Body of pancreas (tissue), 4 donors: ENCODE measurements at regions not wholly inside any gene's neighbourhood (a gene's known extent, or its start where the extent isn't known, plus 50 kb on each side); places are given as distances from the start of the nearest gene placed in this dataset.
A peak's percentile ranks its signal among the peaks of the same experiment; 100 is the strongest.
"Not testable (repeated sequence)": the region's sequence is repeated elsewhere in the genome, so short reads cannot be mapped to it uniquely, and the experiment has no call there.

Experiments
- ATAC-seq: fragments of 150-250 bp; one replicate; pipeline ENCODE4 v1.9.1; 2016
- DNase-seq, 4 donors: peaks; one replicate each; pipeline ENCODE4 v3.0.0-alpha.2; 2019
- H3K27ac ChIP-seq, 4 donors: fragments of 200-600 bp; sonication (generic); 1 replicate in 3 of 4; 2 replicates in 1 of 4; pipeline versions ENCODE4 v1.5.1 to v1.6.1; 2016 to 2019; ENCODE audit warnings: mild to moderate bottlenecking in 1 of 4, mixed read lengths in 1 of 4, moderate library complexity in 1 of 4
- H3K27me3 ChIP-seq, 2 donors: fragments of 200-600 bp; sonication (generic); one replicate each; pipeline ENCODE4 v1.6.0; 2016; ENCODE audit warnings: mild to moderate bottlenecking in 1 of 2
- H3K36me3 ChIP-seq, 2 donors: fragments of 200-600 bp; sonication (generic); replicated peaks in 1 of 2; 2 replicates each; pipeline ENCODE4 v1.5.1; 2016; ENCODE audit warnings: low read depth in 2 of 2; ENCODE audit not compliant: insufficient read depth in 1 of 2
- H3K4me1 ChIP-seq: fragments of 200-600 bp; sonication (generic); one replicate; pipeline ENCODE4 v1.6.0; 2016
- H3K4me3 ChIP-seq, 2 donors: fragments of 200-600 bp; sonication (generic); 1 replicate in 1 of 2; 2 replicates in 1 of 2; pipeline ENCODE4 v1.5.1; 2016 to 2019
- H3K9me3 ChIP-seq, 3 donors: fragments of 200-600 bp; sonication (generic); 1 replicate in 2 of 3; 2 replicates in 1 of 3; pipeline ENCODE4 v1.5.1; 2016
- POLR2A ChIP-seq, 3 donors: fragments of 450-650 bp; IDR thresholded peaks; one replicate each; pipeline ENCODE4 v1.6.1; 2016; ENCODE audit warnings: antibody characterized with exemption in 3 of 3, mild to moderate bottlenecking in 2 of 3
- WGBS, 2 donors: methylation state at CpG; one replicate each; pipeline ENCODE4 v1.1.5; 2017; 5-methylcytosine and 5-hydroxymethylcytosine counted together
- intact Hi-C: fragments of 100-400 bp; cut with DNase I; formaldehyde crosslinking; loops from one replicate; pipeline ENCODE4 v1.15.1; 2023
- TF ChIP-seq, protein P1 (sequence below), 7 experiments: fragments of 450-650 bp in 4 of 7; fragments of 200-600 bp in 3 of 7; sonication (generic) in 3 of 7; IDR thresholded peaks; one replicate each; pipeline ENCODE4 v1.5.1; 2016 to 2019; ENCODE audit warnings: antibody characterized with exemption in 7 of 7

DNA sequence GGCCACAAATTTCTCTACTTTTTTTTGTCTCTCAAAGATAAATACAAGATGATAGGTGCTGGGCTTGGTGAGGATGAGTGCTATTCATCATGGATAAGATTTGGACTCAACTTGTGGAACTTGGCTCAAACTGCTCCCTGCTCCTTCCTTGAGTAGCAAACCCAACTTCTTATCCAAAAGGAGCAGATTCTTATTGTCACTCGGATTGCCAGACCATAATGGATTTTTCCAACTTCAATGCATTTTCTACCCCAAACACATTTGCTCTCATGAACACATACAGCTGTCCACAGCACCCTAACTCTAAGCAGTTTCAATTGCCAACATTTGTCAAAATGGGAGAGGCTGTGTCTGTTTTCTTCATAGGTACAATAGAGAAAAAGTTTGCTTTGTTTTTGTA is 99.5 kb upstream of the APCDD1 start:
- no peak overlapping the region for H3K4me3 ChIP-seq
- H3K27ac ChIP-seq, result peak overlapping the region in 1 of 4 donors; percentile 58
- no peak for ATAC-seq
- peaks cover 10% of the 10 kb centered on the region for H3K4me1 ChIP-seq
- TF ChIP-seq, protein P1, sequence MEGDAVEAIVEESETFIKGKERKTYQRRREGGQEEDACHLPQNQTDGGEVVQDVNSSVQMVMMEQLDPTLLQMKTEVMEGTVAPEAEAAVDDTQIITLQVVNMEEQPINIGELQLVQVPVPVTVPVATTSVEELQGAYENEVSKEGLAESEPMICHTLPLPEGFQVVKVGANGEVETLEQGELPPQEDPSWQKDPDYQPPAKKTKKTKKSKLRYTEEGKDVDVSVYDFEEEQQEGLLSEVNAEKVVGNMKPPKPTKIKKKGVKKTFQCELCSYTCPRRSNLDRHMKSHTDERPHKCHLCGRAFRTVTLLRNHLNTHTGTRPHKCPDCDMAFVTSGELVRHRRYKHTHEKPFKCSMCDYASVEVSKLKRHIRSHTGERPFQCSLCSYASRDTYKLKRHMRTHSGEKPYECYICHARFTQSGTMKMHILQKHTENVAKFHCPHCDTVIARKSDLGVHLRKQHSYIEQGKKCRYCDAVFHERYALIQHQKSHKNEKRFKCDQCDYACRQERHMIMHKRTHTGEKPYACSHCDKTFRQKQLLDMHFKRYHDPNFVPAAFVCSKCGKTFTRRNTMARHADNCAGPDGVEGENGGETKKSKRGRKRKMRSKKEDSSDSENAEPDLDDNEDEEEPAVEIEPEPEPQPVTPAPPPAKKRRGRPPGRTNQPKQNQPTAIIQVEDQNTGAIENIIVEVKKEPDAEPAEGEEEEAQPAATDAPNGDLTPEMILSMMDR (IDR thresholded peaks at IDR 0.05), result no peak
- no peak for TF ChIP-seq POLR2A (IDR thresholded peaks at IDR 0.05)
- H3K9me3 ChIP-seq, result no peaks in the 10 kb centered on the region
- intact Hi-C loops, result no loop called here
- H3K36me3 ChIP-seq, result no peaks in the 10 kb centered on the region
- WGBS, 2 donors, result 86 to 94% methylated on average over 1 of the region's 1 CpG
- H3K27me3 ChIP-seq, result no peaks in the 10 kb centered on the region
- DNase-seq, result no peak

DNA sequence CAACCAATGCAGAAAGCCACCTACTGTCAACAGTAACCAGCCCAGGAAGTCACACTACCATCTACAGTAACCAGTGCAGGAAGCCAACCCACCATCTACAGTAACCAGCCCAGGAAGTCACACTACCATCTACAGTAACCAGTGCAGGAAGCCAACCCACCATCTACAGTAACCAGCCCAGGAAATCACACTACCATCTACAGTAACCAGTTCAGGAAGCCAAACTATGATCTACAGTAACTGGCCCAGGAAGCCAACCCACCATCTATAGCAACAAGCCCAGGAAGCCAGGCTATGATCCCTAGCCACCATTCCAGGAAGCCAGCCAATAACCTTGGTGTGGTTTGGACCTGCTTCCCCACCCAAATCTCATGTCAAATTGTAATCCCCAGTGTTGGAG is 97.4 kb upstream of the APCDD1 start:
- H3K4me1 ChIP-seq, H3K27me3 ChIP-seq, intact Hi-C loops, H3K9me3 ChIP-seq, ATAC-seq, H3K4me3 ChIP-seq, H3K36me3 ChIP-seq, DNase-seq, H3K27ac ChIP-seq: not testable (repeated sequence)

DNA sequence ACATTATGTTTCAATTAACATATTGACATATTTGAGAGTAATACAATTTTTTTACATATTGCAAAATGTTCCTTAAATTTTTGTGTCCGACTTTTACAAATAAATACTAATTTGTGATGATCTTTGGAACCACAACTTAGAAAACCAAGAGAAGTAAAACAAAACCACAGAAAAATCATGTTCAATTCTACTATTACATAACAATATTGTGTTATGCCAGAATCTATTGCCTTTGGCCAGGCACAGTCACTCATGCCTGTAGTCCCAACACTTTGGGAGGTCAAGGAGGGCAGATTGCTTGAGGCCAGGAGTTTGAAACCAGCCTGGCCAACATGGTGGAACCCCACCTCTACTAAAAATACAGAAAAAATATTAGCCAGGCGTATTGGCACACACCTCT is 92.8 kb upstream of the APCDD1 start:
- Histone ChIP-seq H3K9me3 (no peaks in the 10 kb centered on the region), H3K36me3 (no peaks in the 10 kb centered on the region), H3K4me3 (no peak overlapping the region), H3K27ac (no peak overlapping the region), H3K27me3 (no peaks in the 10 kb centered on the region), H3K4me1 (no peaks in the 10 kb centered on the region)
- intact Hi-C loops, result no loop called here
- DNase-seq (no peak), ATAC-seq (no peak)
- no peak for TF ChIP-seq POLR2A (IDR thresholded peaks at IDR 0.05)
- TF ChIP-seq, protein P1 (IDR thresholded peaks at IDR 0.05), result no peak
- WGBS, 2 donors, result 93 to 94% methylated on average over 2 of the region's 2 CpGs

DNA sequence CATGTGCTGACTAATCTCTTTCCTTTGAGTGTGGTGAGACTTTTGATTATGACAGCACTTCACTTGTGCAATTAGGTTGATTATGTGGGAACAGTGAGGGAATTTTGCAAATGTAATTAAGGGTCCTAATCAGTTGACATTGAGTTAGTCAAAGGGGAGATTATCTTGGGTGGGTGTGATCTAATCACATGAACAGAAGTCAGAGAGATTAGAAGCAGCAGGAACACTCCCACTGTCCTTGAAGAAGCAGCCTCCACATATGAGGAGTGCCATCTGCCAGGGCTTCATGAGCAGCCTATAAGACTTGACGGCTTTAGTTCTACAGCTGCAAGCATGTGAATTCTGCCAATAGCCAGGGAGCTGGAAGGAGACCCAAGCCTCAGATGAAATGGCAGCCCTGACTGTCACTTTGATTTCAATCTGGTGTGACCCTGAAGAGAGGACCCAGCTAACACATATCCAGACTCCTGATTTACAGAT is 89.4 kb upstream of the APCDD1 start:
- Histone ChIP-seq H3K9me3 (no peaks in the 10 kb centered on the region), H3K36me3 (no peaks in the 10 kb centered on the region), H3K4me1 (peaks cover 7% of the 10 kb centered on the region), H3K4me3 (no peak overlapping the region), H3K27me3 (no peaks in the 10 kb centered on the region), H3K27ac (no peak overlapping the region)
- DNase-seq, result no peak
- no peak for ATAC-seq
- intact Hi-C loops, result no loop called here
- 71 to 93% methylated on average over 1 of the region's 1 CpG for WGBS, 2 donors
- TF ChIP-seq, protein P1 (IDR thresholded peaks at IDR 0.05), result no peak
- TF ChIP-seq POLR2A (IDR thresholded peaks at IDR 0.05), result no peak

DNA sequence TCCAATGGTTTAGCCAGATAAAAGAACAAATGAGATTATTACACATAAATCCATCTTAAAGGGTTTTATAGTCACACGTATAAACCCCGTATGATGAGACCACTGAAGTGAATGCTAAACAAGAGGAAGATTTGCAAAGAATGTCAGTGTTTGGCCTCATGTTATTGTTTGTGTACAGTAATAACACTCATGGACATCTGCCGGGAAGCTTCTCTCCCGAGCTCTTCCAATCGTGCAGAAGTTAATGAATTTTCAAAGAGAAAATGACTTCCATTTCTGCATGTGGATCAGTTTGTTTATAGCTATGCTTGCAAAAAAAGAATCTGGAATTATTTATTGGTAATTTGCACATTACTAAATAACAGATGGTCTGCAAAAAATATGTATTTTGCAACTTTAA is 88.5 kb upstream of the APCDD1 start:
- intact Hi-C loops, result no loop called here
- TF ChIP-seq, protein P1 (IDR thresholded peaks at IDR 0.05), result no peak
- no peak for TF ChIP-seq POLR2A (IDR thresholded peaks at IDR 0.05)
- no peaks in the 10 kb centered on the region for H3K27me3 ChIP-seq
- H3K4me3 ChIP-seq, result no peak overlapping the region
- H3K4me1 ChIP-seq, result peaks cover 7% of the 10 kb centered on the region
- DNase-seq (no peak), ATAC-seq (no peak)
- H3K9me3 ChIP-seq, result no peaks in the 10 kb centered on the region
- WGBS, 2 donors, result 90 to 94% methylated on average over 5 of the region's 5 CpGs
- no peak overlapping the region for H3K27ac ChIP-seq
- H3K36me3 ChIP-seq, result no peaks in the 10 kb centered on the region
